ENCODE measurements at regions not wholly inside any gene's neighbourhood (a gene's known extent, or its start where the extent isn't known, plus 50 kb on each side); places are given as distances from the start of the nearest gene placed in this dataset.
"Not testable (repeated sequence)": the region's sequence is repeated elsewhere in the genome, so short reads cannot be mapped to it uniquely, and the experiment has no call there.

DNA sequence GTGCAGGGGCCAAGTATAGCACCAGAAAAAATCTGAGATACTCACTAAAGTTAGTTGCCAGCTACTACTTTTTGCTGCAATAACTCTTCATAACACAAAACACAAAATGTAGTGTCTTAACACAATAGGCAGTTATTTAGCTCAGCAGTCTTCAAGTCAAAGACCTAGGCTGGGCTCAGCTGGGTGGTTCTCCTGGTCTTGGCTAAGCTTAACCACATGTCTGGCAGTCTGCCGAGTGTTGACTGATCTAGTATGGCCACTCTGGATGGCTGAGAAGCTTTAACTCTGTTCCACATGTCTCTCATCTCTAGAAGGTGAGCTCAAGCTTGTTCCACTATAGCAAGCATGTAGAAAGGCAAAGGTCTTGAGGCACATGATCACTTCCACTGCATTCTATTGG, 451.6 kb downstream of the SOX11 start:
- H3K4me3 Mint-ChIP-seq = no peak overlapping the region
- Histone ChIP-seq H3K79me1 (ENCODE audit: insufficient read depth, low read depth, low read length, poor library complexity, severe bottlenecking) (no peaks in the 10 kb centered on the region), H3K23ac (ENCODE audit: insufficient read length, low read depth, low read length) (no peak overlapping the region), H3K18ac (ENCODE audit: insufficient read length, low read depth, low read length) (no peak overlapping the region), H2BK20ac (ENCODE audit: low read depth, low read length, poor library complexity, severe bottlenecking) (no peak overlapping the region), H3K9me3 (ENCODE audit: control insufficient read depth, low read depth, low read length) (no peaks in the 10 kb centered on the region), H3K56ac (ENCODE audit: insufficient read length, low read depth, low read length) (no peak overlapping the region), H4K20me1 (ENCODE audit: control insufficient read depth, insufficient read depth, insufficient read length) (no peaks in the 10 kb centered on the region), H2BK15ac (ENCODE audit: low read depth, low read length) (no peak overlapping the region), H3K4ac (ENCODE audit: low read depth, low read length) (no peak overlapping the region), H3T11ph (ENCODE audit: low read length) (no peak overlapping the region), H3K27ac (ENCODE audit: insufficient read length, low read depth, low read length) (no peak overlapping the region), H3K27me3 (ENCODE audit: insufficient read depth, low read length) (no peaks in the 10 kb centered on the region), H3K4me1 (ENCODE audit: insufficient read depth, low read length) (no peaks in the 10 kb centered on the region), H2BK120ac (ENCODE audit: low read depth, low read length, poor library complexity, severe bottlenecking) (no peak overlapping the region), H3K14ac (ENCODE audit: insufficient read depth, low read length) (no peak overlapping the region), H2BK5ac (ENCODE audit: insufficient read length, low read length) (no peak overlapping the region), H2BK12ac (ENCODE audit: insufficient read length, low read depth, low read length) (no peak overlapping the region), H4K91ac (ENCODE audit: insufficient read length, low read depth, low read length) (no peak overlapping the region), H2AK5ac (ENCODE audit: insufficient read length, low read length) (no peak overlapping the region), H3K79me2 (ENCODE audit: insufficient read depth, low read length) (no peaks in the 10 kb centered on the region), H2AFZ (ENCODE audit: low read length) (no peak overlapping the region), H4K8ac (replicated peaks; ENCODE audit: insufficient read length, low read depth, low read length) (no peak overlapping the region), H3K4me2 (ENCODE audit: insufficient read depth, insufficient read length, low read length) (no peak overlapping the region), H4K5ac (ENCODE audit: insufficient read length, low read depth, low read length) (no peak overlapping the region), H3K9ac (ENCODE audit: extremely low read depth, insufficient read length, low read length) (no peak overlapping the region), H3K23me2 (ENCODE audit: insufficient read length, low read depth, low read length, poor library complexity, severe bottlenecking) (no peaks in the 10 kb centered on the region)
- DNase-seq = no peak
- peaks cover 4 to 15% (median 5%) of the 10 kb centered on the region in 3 experiments for H3K36me3 Mint-ChIP-seq (ENCODE audit: insufficient read depth in 1 of 3, low read depth in 3 of 3)
- H3K27me3 Mint-ChIP-seq (ENCODE audit: low read depth) = no peaks in the 10 kb centered on the region
- H3K27ac Mint-ChIP-seq = no peak overlapping the region
- WGBS (ENCODE audit: extremely low coverage, insufficient read length, low lambda C conversion rate) = no CpG with 5 or more reads among the region's 1 CpG
- H3K9me3 Mint-ChIP-seq = peaks cover 13 to 14% of the 10 kb centered on the region in 2 experiments
- TF ChIP-seq, protein P1, sequence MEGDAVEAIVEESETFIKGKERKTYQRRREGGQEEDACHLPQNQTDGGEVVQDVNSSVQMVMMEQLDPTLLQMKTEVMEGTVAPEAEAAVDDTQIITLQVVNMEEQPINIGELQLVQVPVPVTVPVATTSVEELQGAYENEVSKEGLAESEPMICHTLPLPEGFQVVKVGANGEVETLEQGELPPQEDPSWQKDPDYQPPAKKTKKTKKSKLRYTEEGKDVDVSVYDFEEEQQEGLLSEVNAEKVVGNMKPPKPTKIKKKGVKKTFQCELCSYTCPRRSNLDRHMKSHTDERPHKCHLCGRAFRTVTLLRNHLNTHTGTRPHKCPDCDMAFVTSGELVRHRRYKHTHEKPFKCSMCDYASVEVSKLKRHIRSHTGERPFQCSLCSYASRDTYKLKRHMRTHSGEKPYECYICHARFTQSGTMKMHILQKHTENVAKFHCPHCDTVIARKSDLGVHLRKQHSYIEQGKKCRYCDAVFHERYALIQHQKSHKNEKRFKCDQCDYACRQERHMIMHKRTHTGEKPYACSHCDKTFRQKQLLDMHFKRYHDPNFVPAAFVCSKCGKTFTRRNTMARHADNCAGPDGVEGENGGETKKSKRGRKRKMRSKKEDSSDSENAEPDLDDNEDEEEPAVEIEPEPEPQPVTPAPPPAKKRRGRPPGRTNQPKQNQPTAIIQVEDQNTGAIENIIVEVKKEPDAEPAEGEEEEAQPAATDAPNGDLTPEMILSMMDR (conservative IDR thresholded peaks at IDR 0.05) = no peak
- H3K4me1 Mint-ChIP-seq = no peaks in the 10 kb centered on the region

DNA sequence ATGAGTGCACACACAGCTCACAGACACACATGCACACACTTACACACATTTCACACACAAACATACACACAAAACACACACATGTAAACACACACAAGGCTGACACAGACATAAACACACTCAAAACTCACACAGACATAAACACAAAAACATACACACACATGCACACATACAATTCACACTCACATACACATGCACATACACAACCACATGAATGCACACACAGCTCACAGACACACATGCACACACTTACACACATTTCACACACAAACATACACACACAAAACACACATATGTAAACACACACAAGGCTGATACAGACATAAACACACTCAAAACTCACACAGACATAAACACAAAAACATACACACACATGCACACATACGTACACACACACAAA, 455.0 kb downstream of the SOX11 start:
- not testable (repeated sequence) for H4K20me1 ChIP-seq (ENCODE audit: control insufficient read depth, insufficient read depth, insufficient read length)

More for the DNA sequence above, 455.0 kb downstream of the SOX11 start:
- not testable (repeated sequence) for H3K23me2 ChIP-seq (ENCODE audit: insufficient read length, low read depth, low read length, poor library complexity, severe bottlenecking); H3K27me3 Mint-ChIP-seq (ENCODE audit: low read depth); H3K9ac ChIP-seq (ENCODE audit: extremely low read depth, insufficient read length, low read length); H3K9me3 Mint-ChIP-seq; H3K23ac ChIP-seq (ENCODE audit: insufficient read length, low read depth, low read length); H2AFZ ChIP-seq (ENCODE audit: low read length); H3K4me2 ChIP-seq (ENCODE audit: insufficient read depth, insufficient read length, low read length); H4K91ac ChIP-seq (ENCODE audit: insufficient read length, low read depth, low read length); H3K79me1 ChIP-seq (ENCODE audit: insufficient read depth, low read depth, low read length, poor library complexity, severe bottlenecking); H2BK15ac ChIP-seq (ENCODE audit: low read depth, low read length); H3K18ac ChIP-seq (ENCODE audit: insufficient read length, low read depth, low read length); H2AK5ac ChIP-seq (ENCODE audit: insufficient read length, low read length); H4K5ac ChIP-seq (ENCODE audit: insufficient read length, low read depth, low read length); H3K27me3 ChIP-seq (ENCODE audit: insufficient read depth, low read length); H3K4me1 ChIP-seq (ENCODE audit: insufficient read depth, low read length); H3K4ac ChIP-seq (ENCODE audit: low read depth, low read length); H3K27ac ChIP-seq (ENCODE audit: insufficient read length, low read depth, low read length); H2BK5ac ChIP-seq (ENCODE audit: insufficient read length, low read length); H3K79me2 ChIP-seq (ENCODE audit: insufficient read depth, low read length); H2BK120ac ChIP-seq (ENCODE audit: low read depth, low read length, poor library complexity, severe bottlenecking); H3K14ac ChIP-seq (ENCODE audit: insufficient read depth, low read length); H2BK12ac ChIP-seq (ENCODE audit: insufficient read length, low read depth, low read length); H3K56ac ChIP-seq (ENCODE audit: insufficient read length, low read depth, low read length); DNase-seq; H3K4me3 Mint-ChIP-seq; H3K4me1 Mint-ChIP-seq; H3T11ph ChIP-seq (ENCODE audit: low read length); H4K8ac ChIP-seq (replicated peaks; ENCODE audit: insufficient read length, low read depth, low read length); H3K36me3 Mint-ChIP-seq (ENCODE audit: insufficient read depth in 1 of 3, low read depth in 3 of 3); H2BK20ac ChIP-seq (ENCODE audit: low read depth, low read length, poor library complexity, severe bottlenecking); H3K9me3 ChIP-seq (ENCODE audit: control insufficient read depth, low read depth, low read length); H3K27ac Mint-ChIP-seq
- WGBS (ENCODE audit: extremely low coverage, insufficient read length, low lambda C conversion rate) = no CpG with 5 or more reads among the region's 1 CpG

Data from H9 (cell line).